ENCODE measurements at regions not wholly inside any gene's neighbourhood (a gene's known extent, or its start where the extent isn't known, plus 50 kb on each side); places are given as distances from the start of the nearest gene placed in this dataset.

DNA sequence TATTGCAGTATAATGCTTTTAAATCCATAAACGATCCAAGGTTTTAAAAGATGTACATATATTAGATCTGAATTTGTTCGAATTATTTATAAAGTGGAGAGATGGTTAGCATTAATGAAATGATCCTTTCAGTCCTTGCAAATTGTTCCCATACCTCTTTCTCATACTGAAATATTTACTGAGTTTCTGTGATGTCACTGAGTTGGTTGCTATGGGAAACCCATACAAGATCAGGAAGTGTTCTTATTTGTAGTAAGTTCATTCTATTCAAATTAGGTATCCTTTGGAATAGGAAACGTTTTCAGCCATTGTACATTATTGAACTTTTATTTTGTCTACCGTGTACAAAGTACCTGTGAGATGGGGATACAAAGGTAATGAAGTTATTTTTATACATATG is 73.2 kb upstream of the CHL1 start:
- intact Hi-C loops (cut with DNase I): no loop called here
- DNase-seq (ENCODE audit: low spot score) (no peak), ATAC-seq (no peak)

DNA sequence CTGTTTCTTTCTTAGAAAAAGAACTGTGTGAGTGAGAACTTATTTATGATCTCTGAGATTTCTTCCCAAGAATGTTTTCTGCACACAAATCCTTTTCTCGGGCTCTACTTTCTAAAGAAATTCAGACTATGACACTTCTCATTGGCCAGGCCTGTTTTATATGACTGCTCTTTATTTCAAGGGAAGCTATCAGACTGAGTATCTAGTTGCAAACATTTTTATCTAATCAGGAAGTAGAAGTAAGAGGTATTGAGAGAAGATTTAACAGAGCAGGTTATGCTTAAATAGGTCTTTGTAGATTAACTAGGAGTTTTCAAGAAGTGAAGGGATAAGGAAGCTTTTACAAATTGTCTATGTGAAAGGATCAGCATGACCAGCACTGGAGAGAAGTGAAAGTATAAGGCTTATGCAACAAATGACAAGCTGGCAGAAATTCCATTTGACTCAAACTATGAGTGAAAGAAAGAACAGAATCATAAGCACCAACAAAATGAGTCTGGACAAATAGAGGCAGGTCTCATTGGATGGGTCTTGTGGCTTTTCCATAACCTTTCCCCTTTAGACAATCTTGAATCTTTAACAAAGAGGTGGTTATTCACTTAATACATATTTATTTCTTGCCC is 71.9 kb upstream of the CHL1 start:
- DNase-seq (ENCODE audit: low spot score) (no peak), ATAC-seq (peak; percentile 28)
- intact Hi-C loops (cut with DNase I): no loop called here

DNA sequence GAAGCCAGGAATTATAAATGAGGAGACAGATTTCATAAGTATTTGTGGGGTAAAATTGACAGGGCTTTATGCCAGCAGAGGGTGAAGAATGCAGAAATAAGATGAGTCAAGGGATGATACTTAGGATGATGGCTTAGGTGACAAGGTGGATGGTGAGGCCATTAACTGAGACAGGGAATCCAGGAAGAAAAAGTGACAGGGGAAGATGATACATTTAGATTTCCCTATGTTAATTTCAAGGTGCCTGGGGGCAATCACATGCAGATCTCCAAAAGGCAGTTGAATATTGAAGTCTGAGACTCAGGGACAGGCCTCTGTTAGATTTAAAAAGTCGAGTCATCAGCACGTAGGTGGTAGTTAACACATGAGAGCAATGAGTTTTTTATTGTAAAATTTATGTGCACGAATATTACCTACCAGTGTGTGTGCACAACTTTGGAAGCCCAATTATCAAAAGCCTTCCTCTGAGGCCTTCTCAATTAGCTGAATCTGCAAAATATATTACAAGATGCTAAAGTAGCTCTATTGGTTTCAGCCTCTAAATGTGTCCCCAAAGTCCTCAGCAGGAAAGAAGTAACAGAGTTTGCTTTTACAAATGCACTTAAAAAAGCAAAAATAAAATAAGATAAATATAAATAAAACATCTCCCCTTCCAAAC is 67.9 kb upstream of the CHL1 start:
- ATAC-seq (no peak), DNase-seq (ENCODE audit: low spot score) (no peak)
- intact Hi-C loops (cut with DNase I): no loop called here

DNA sequence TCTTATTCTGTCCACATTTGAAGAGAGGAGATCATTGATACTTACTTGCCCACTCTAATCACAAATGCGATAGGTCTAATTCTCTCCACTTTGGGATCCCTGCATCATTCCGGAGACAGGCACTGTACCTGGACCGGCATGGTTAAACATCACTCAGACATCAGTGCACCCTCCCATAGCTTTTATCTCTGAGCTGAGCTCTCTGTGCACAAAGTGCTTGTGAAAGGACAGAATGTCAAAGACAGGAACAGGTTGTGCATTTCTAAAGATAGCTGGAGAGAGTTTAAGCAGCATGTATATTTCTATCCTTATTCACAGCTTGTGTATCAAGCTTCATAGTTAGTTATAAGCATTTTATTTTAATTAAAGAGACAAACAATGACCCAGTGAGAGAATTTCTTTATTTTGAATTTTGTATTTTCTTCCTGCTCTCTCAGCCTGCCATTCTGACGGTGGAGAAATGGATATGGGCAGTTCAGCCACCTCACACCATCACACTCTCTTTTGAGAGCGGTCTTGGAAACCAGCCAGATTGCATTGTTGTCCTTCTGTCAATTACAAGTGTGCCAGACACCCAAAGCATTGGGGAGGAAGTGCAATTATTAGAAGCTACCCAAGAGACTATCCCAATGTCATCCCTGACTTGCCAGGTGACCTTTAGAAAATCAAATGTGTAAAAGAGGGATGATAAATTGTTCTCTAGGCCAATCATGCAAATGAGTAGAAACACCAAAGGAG is 65.2 kb upstream of the CHL1 start:
- intact Hi-C loops (cut with DNase I): no loop called here
- no peak for ATAC-seq
- DNase-seq (ENCODE audit: low spot score): no peak

DNA sequence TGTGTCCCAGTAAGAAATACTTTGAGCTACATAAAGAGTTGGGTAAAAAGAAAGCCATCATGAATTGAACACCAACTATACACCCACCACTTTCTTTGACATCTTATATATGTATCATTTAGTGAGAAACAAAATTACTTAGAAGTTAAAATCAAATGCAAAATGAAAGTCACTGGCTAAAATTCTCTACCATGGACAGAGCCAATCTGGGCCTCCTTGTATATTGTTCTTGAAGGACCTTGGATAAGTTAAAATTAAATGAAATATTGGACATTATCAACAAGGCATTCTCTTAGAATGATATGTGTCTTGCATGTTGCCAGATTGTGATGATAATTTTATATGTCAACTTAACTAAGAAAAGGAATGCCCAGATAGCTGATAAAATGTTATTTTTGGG is 64.2 kb upstream of the CHL1 start:
- intact Hi-C loops (cut with DNase I): no loop called here
- DNase-seq (ENCODE audit: low spot score): no peak
- ATAC-seq: no peak

DNA sequence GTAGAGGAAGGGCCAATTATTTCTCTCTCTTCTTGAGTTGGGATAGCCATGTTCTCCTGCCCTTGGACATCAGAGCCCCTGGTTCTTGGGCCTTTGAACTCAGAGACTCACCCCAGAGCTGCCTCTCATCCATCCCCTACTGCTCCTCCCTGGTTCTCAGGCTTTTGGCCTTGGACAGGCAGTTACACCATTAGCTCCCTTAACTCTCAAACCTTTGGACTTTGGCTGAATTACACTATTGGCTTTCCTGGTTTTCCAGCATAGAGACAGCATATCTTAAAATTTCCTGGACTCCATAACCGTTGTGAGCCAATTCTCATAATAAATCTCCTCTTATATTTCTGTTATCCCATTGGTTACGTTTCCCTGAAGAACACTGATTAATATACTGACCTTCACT is 63.7 kb upstream of the CHL1 start:
- DNase-seq (ENCODE audit: low spot score) (no peak), ATAC-seq (no peak)
- intact Hi-C loops (cut with DNase I): no loop called here

DNA sequence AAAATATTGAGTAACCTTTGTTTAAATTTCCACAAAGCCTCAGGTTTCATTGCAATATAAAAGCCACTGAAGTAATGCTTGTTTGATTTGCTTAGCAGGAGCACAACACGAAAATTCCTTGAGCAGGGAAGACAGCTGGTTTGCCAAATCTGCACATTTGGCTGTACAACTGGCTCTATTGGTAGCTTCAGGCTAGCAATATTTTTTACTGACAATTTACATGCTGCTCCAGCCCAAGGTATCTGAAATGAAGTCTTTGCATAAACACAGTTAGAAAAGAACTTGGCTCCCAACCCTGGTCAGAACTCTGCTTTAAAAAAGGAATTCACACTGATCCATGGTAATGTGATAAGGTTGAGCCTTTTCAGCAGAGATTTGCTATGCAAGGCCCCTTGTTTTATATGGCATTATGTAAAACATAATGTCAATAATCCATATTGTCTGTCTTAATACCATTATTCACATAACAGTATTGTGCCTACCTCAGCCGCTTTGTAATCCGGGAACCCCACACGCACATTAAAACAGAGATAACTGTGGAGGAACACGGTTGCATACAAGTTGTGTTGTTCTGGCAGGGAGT is 55.7 kb upstream of the CHL1 start:
- DNase-seq (ENCODE audit: low spot score): no peak
- ATAC-seq: no peak
- intact Hi-C loops (cut with DNase I): no loop called here

All from sciatic nerve (tissue), 2 donors.